C4-2B (cell line): ENCODE measurements at regions not wholly inside any gene's neighbourhood (a gene's known extent, or its start where the extent isn't known, plus 50 kb on each side); places are given as distances from the start of the nearest gene placed in this dataset.

Source experiments
- H3K27ac ChIP-seq: fragments of 450-650 bp; 2 replicates; pipeline ENCODE4 v1.5.1; 2017
- CTCF ChIP-seq: fragments of 450-650 bp; conservative IDR thresholded peaks from 2 replicates; pipeline ENCODE4 v1.5.1; 2017; ENCODE audit warnings: mild to moderate bottlenecking
- ZFX ChIP-seq: fragments of 450-650 bp; IDR thresholded peaks from 2 replicates; pipeline ENCODE4 v1.6.1; 2017

- TF ChIP-seq CTCF (no peak), ZFX (no peak)
- H3K27ac ChIP-seq: no peak overlapping the region
These were observed 364.6 kb downstream of the BRINP1 start for GRCh38 chr9:119004618-119004990.

DNA sequence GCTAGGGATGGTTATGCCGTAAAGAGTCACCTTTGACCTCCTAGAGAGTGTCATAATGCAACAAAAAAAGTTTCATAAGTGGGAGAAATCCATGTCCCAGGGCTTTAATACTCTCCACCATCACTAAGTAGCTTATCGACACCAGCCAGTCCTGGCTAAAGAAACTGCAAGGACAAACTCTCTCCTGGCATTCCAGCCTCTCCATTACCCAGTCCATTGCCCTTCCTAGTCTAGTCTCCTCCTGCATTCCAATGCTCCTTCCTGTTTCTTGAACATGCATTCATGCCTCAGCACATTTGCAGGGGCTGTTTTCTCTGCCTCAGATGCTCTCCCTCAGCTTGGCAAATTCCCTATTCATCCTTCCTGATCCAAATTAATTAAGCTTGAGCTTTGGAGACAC, 364.1 kb downstream of the BRINP1 start:
- no peak overlapping the region for H3K27ac ChIP-seq
- TF ChIP-seq CTCF: no peak
- no peak for TF ChIP-seq ZFX

DNA sequence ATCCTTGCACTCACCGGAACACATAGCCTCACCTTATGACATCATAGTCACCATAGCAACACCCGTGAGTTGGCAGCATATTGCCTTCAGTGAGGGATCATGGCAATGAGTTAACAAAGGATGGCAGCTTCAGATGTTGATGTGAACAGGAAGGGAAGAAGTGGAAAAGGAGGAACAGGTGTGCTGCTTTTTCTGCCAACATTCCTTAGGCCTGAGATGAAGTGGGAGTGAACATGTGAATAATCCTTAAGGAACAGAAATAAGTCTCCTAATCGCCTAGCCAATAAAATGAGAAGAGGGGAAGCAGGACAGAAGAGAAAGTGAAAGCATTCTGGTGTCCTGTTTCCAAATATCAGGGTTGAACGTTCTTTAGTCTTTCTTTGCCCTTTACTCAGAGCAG, 360.0 kb downstream of the BRINP1 start:
- H3K27ac ChIP-seq: no peak overlapping the region
- TF ChIP-seq ZFX: no peak
- TF ChIP-seq CTCF: no peak

- TF ChIP-seq CTCF (no peak), ZFX (no peak)
- no peak overlapping the region for H3K27ac ChIP-seq
These were observed 349.0 kb downstream of the BRINP1 start for GRCh38 chr9:119020284-119020683.

- no peak for TF ChIP-seq ZFX
- no peak for TF ChIP-seq CTCF
- no peak overlapping the region for H3K27ac ChIP-seq
These were observed 348.4 kb downstream of the BRINP1 start for GRCh38 chr9:119020730-119021333.

DNA sequence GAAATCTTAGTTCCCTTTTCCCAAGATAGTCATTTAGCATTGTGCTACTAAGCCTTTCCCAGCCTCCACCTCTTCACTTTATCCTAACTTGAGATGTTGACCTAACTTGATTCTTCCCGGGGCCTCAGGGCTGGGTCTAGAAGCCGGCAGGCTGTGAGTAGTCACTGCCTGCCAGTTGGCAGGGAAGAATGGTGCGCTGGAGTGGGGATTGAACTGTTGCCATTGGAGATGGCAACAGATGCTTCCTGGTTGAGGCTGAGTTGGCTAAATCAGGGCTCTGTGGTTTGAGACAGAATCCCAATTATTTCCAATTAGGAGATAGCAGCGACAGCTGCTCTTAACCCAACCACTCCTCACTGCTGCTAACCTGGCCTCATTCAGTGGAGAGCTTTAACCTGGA, 343.1 kb downstream of the BRINP1 start:
- TF ChIP-seq ZFX (no peak), CTCF (no peak)
- no peak overlapping the region for H3K27ac ChIP-seq

- no peak; the same call in 1 of the 2 replicates for TF ChIP-seq CTCF
- TF ChIP-seq ZFX: no peak
- no peak overlapping the region for H3K27ac ChIP-seq
These were observed 341.1 kb downstream of the BRINP1 start for GRCh38 chr9:119027901-119028699.
